Glutamatergic neuron (in vitro differentiated cells): ENCODE measurements at regions not wholly inside any gene's neighbourhood (a gene's known extent, or its start where the extent isn't known, plus 50 kb on each side); places are given as distances from the start of the nearest gene placed in this dataset.

Source experiments
- DNase-seq: peaks from one replicate; pipeline ENCODE4 v3.0.0; 2022
- H3K27ac Mint-ChIP-seq: one replicate; pipeline ENCODE4 v1.8.0; 2020; ENCODE audit warnings: mild to moderate bottlenecking, mixed read lengths, inconsistent platforms; ENCODE audit not compliant: unreplicated experiment
- H3K27me3 Mint-ChIP-seq: one replicate; pipeline ENCODE4 v1.8.0; 2020; ENCODE audit warnings: mild to moderate bottlenecking, moderate library complexity, mixed read lengths, inconsistent platforms; ENCODE audit not compliant: unreplicated experiment
- H3K36me3 Mint-ChIP-seq: one replicate; pipeline ENCODE4 v1.8.0; 2020; ENCODE audit warnings: mild to moderate bottlenecking, mixed read lengths, inconsistent platforms; ENCODE audit not compliant: unreplicated experiment
- H3K4me1 Mint-ChIP-seq: one replicate; pipeline ENCODE4 v1.8.0; 2020; ENCODE audit warnings: mild to moderate bottlenecking, low read depth, mixed read lengths, inconsistent platforms; ENCODE audit not compliant: unreplicated experiment
- H3K4me3 Mint-ChIP-seq: one replicate; pipeline ENCODE4 v1.8.0; 2020; ENCODE audit warnings: mild to moderate bottlenecking, mixed read lengths, inconsistent platforms; ENCODE audit not compliant: unreplicated experiment
- H3K9me3 Mint-ChIP-seq: one replicate; pipeline ENCODE4 v1.8.0; 2020; ENCODE audit warnings: mild to moderate bottlenecking, moderate library complexity, mixed read lengths, inconsistent platforms; ENCODE audit not compliant: unreplicated experiment
- CTCF ChIP-seq: fragments of 200-600 bp; sonication (generic); IDR thresholded peaks from one replicate; pipeline ENCODE4 v1.5.0; 2021; ENCODE audit not compliant: partially characterized antibody, unreplicated experiment

DNA sequence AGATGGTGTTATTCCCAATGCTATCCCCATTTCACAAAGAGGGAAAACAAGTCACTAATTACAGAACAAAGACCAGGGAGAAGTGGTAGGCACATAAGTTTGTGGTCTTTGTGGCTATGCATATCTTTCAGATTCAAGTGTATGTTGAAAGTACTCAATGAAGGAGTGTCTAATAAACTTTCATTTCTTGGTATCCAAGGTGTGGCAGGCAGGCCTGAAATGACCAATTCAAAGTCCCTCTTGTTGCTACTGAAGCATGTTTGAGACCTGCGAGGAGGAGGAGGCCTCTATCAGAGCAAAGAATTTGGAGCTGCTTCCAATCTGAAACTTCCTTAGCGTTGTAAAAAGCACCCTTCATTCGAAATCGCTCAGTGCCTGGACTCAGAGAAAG is 60.9 kb upstream of the KLF7 start:
- no peak for DNase-seq
- Mint-ChIP-seq H3K36me3 (no peaks in the 10 kb centered on the region), H3K4me1 (peaks cover 79% of the 10 kb centered on the region), H3K9me3 (peaks cover 18% of the 10 kb centered on the region), H3K27ac (peak overlapping the region; percentile 89), H3K4me3 (peak overlapping the region; percentile 66), H3K27me3 (peaks cover 4% of the 10 kb centered on the region)
- no peak for TF ChIP-seq CTCF

DNA sequence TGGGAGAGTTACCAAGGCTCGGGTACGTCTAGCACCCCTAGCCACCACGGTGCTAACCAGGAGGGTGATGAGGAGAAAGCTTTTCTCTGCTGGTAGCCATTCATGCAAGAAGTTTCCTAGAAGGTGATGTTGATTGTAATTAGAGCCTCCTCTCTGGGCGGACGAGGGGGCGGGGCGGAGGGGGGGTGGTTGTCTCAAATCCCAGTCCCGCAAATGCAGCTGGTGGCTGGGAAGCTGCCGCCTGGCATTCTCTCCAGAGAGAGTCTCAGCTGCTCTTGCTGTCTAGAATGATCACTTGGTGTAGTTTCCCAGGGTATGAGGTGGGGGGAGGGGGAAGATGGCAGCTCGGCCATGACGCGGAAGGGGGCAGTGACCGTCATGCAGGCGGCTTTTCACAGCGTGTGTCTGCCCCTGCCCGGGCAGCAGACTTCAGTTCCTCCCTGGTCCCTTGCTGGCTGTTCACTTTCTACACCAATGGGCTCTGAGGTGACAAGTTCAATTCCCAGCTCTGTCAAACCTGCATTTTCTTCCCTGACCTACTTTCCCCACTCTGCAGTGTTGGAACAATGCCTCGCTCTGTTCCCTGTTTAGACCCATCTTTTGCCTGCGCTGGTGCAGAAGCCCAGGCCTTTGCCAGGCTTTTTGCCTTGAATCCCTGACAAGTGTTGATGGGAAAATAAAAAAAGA is 61.5 kb upstream of the KLF7 start:
- peaks cover 4% of the 10 kb centered on the region for H3K27me3 Mint-ChIP-seq
- TF ChIP-seq CTCF: no peak
- H3K9me3 Mint-ChIP-seq: peaks cover 18% of the 10 kb centered on the region
- H3K4me3 Mint-ChIP-seq: peak overlapping the region; percentile 66
- DNase-seq: peak; percentile 76
- peaks cover 77% of the 10 kb centered on the region for H3K4me1 Mint-ChIP-seq
- peak overlapping the region; percentile 89 for H3K27ac Mint-ChIP-seq
- no peaks in the 10 kb centered on the region for H3K36me3 Mint-ChIP-seq

GRCh38 chr2:207227749-207228145 is 62.0 kb upstream of the KLF7 start:
- DNase-seq: no peak
- no peak for TF ChIP-seq CTCF
- peaks cover 18% of the 10 kb centered on the region for H3K9me3 Mint-ChIP-seq
- H3K4me1 Mint-ChIP-seq: peaks cover 75% of the 10 kb centered on the region
- peak overlapping the region; percentile 39 for H3K4me3 Mint-ChIP-seq
- peak overlapping the region; percentile 87 for H3K27ac Mint-ChIP-seq
- H3K36me3 Mint-ChIP-seq: no peaks in the 10 kb centered on the region
- peaks cover 4% of the 10 kb centered on the region for H3K27me3 Mint-ChIP-seq

GRCh38 chr2:207228402-207228801 is 62.7 kb upstream of the KLF7 start:
- TF ChIP-seq CTCF: no peak
- H3K4me3 Mint-ChIP-seq: peak overlapping the region; percentile 43
- H3K36me3 Mint-ChIP-seq: no peaks in the 10 kb centered on the region
- peaks cover 18% of the 10 kb centered on the region for H3K9me3 Mint-ChIP-seq
- DNase-seq: no peak
- H3K4me1 Mint-ChIP-seq: peaks cover 70% of the 10 kb centered on the region
- peaks cover 4% of the 10 kb centered on the region for H3K27me3 Mint-ChIP-seq
- H3K27ac Mint-ChIP-seq: peak overlapping the region; percentile 87

- Mint-ChIP-seq H3K27me3 (peaks cover 4% of the 10 kb centered on the region), H3K4me3 (peak overlapping the region; percentile 5), H3K9me3 (peaks cover 18% of the 10 kb centered on the region), H3K36me3 (no peaks in the 10 kb centered on the region), H3K4me1 (peaks cover 68% of the 10 kb centered on the region), H3K27ac (peak overlapping the region; percentile 81)
- TF ChIP-seq CTCF: no peak
- no peak for DNase-seq
These were observed 63.4 kb upstream of the KLF7 start for GRCh38 chr2:207229161-207229560.
